SW 1271 (cell line): ENCODE measurements at regions not wholly inside any gene's neighbourhood (a gene's known extent, or its start where the extent isn't known, plus 50 kb on each side); places are given as distances from the start of the nearest gene placed in this dataset.

Experiments used
- DNase-seq, 2 experiments: peaks; one replicate each; lab custom pipeline; 2025; lab: John Stamatoyannopoulos, UW

GRCh38 chr15:93239993-93240392 lies 151.0 kb upstream of the RGMA start:
- DNase-seq: no peak

GRCh38 chr15:93239591-93239990 lies 150.6 kb upstream of the RGMA start:
- no peak for DNase-seq

DNA sequence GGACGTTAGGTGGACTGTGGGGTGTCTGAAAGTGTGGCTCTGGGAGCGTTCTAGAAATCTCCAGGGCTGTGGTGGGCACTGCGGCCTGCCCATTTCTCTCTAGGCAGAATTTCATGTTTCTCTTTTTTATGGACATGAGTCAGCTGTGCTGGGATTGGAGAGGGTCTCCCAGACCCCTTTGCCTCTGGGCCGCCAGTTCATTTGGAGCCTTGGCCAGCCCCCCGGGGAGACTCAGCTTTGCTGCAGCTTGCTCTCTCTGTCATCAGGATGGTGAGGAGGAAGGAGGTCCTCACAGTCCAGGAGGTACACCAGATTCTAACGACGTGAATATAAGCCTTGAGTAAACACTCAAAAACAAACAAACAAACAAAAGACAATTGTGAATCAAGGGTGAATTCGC lies 149.6 kb upstream of the RGMA start:
- no peak for DNase-seq

DNA sequence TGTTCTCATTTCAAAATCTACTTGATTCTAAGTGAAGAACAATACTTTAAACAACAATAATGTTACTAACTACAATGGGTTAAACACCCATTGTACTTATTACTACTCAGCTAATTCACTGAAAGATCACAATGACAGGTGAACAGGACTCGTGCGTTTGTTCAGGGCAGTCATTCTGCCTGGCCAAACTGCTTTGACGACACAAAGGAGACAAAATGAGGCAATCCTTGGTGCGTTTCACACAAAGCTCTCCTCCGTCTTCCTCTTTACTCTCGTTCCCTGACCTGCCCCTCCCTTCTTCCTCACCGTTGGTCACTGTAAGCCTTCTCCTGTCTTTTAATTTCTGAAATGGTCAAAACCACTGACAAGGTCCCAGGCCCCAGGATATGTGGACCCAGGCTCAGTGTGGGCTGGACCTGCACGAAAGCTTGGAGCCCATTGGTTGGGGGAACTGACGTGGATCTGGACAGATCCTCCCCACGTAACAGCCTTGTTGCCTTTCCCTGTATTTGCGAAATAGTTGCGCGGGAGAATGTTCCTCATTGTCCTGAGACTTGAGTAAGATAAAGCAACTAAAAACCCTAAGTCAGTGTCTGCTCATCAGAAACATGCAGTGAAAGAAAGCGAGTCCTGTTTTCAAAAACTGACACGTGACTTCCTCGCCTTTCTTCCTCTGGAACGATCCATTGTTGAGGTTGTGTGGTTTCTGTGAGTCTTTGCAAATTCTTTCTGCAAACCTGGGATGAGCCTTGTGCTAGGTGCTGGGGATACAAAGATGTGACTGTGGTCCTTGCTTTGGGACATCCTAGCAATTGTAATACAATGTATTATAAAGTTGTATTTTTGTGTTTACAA lies 147.1 kb upstream of the RGMA start:
- no peak for DNase-seq

DNA sequence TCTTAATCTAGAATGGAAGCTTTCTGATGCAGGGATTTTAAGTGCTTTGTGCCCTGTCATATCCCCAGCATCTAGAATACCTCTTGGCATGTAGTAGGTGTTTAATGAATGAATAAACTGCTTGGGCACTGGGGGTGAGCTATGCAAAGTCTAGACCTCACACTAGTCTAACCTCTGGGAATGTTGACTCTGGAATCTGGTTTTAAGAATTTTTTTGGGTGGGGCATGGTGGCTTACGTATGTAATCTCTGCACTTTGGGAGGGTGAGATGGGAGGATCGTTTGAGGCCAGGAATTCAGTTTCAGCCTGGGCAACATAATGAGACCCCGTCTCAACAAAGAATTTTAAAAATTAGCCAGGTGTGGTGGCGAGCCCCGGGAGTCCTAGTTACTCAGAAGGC lies 146.3 kb upstream of the RGMA start:
- DNase-seq: no peak

DNA sequence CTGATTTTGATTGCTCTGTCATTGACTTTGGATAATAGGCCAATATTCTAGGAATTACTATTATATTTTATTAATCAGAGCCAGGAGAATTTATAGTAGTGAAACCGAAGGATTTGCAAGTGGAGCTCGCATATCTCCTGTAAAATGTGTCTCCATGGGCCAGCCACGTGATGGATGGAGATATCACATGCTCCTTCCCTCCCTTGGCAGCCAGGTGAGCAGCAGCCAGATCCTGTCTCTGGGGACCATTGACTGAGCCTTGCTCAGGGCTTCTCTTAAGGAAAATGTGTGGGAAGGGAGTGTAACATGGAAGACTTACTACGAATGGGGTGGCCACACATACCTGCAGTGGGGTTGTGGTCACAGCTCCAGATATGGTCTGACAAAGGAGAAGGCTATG lies 144.7 kb upstream of the RGMA start:
- DNase-seq: no peak

GRCh38 chr15:93232845-93233244 lies 143.8 kb upstream of the RGMA start:
- no peak for DNase-seq

DNA sequence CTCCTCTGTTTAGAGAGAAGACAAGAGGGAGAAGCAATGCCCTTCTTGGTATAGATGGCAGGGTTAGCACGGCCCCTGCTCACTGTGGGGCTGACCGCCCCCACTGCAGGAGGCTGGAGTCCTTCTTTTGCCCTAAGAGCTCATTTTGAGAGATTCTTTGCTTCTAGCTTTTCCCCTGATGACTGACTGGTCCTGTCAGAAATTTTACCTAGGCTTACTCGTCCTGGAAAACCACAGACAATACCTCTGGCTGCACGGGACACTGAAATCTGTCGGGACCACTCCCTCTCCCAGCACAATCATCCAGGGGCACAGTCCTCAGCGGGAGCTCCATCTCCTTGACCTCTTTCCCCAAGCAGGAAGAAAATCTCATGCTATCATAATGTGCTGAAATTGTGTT lies 143.0 kb upstream of the RGMA start:
- DNase-seq: no peak

DNA sequence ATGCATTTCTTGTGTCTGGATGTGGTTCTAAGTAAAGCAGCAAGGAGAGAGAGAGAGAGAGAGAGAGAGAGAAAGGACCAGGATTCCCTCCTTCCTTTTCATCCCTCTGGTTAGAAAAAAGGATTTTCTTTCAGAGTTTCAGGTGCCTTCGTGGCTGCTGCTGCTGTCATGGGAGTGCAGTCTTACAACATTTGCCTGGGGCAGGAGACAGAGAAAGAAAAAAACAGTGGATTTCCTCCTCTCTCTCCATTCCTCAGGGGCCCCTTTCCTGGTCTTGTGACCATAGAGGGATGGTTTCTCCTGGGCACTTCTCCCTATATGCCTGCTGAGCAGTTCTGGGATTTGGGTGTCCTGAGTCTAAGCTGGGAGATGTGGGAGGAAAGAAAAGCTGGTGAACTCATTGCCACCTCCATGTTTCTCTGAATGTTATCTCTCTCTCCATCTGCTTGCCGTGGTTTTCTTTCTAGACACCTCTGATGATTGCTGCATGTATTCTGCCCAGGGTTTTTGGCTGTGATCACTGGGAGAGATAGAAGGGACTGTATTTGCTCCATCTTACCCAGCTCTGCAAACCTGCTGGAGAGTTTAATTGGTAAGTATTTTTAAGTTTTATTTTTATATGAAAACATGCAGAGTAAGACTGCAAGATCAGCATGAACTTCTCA lies 142.4 kb upstream of the RGMA start:
- no peak for DNase-seq

DNA sequence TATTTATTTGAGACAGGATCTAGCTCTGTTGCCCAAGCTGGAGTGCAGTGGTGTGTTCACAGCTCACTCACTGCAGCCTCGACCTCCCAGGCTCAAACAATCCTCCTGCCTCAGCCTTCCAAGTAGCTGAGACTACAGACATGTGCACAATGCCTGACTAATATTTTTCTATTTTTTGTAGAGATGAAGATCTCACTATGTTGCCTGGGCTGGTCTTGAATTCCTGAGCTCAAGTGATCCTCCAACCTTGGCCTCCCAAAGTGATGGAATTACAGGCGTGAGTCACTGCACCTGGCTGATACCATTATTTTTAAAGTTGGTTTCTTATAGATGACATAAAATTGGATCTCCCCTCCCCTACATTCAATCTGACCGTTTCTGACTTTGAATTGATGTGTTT lies 139.5 kb upstream of the RGMA start:
- no peak for DNase-seq

GRCh38 chr15:93223803-93224202 lies 134.8 kb upstream of the RGMA start:
- DNase-seq: no peak

GRCh38 chr15:93221759-93222158 lies 132.7 kb upstream of the RGMA start:
- no peak for DNase-seq

GRCh38 chr15:93219859-93220420 lies 130.9 kb upstream of the RGMA start:
- DNase-seq: no peak

- no peak for DNase-seq
Observed at GRCh38 chr15:93217343-93217742, 128.3 kb upstream of the RGMA start.

DNA sequence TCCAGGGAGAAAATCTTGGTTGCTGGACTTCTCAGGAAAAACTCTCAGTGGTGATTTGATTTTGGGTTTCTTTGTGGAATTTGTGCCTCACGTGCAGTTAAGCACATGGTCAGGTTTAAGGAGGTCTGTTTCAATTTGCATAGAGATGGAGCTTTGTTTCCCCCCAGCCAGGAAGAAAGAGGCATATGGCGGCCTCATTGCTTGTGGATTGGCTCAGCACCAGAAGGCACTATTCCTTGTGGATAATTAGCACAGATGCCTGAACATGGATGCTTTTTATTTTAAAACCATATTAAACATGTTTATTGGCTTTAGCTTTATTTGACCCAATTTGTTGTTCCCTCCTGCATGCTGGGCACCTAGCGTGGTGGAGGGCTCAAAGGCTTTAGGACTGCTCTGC lies 125.1 kb upstream of the RGMA start:
- DNase-seq: no peak

DNA sequence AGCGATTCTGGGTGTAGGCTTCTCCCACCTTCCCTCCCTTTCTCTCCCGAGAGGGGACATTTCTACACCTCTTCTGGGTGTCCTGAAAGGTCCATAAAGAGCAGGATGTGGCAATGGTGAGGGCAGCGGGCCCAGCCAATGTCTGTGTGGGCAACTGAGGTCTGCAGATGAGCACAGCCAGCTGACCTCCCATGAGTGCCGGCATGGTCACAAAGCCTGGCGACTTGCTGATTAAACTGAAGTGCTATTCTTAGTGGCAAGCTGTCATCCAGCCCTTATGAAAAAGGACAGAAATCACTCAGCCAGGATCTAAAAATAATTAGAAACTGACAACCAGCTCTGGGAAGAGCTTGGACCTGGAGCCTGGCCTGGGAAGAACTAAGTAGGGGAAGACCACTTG lies 124.3 kb upstream of the RGMA start:
- DNase-seq: no peak

- DNase-seq: no peak
Observed at GRCh38 chr15:93212578-93212977, 123.6 kb upstream of the RGMA start.

DNA sequence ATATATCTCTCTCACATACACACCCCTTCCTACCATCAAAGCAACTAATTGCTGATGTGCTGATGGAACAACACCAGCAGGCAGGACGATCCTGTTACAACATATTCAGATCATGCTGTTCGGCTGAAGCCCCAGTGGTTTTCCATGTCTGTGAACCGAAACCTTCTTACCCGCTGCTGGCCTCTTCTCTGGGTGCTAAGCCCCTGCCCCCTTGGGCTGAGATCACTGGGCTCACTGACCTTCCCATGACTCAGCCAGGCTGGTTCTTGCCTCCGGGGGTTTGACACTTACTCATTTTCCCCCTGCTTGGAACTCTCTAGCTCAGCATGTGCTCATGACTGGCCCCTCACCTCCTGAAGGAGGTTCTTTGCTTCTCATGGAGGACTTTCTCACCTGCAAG lies 122.0 kb upstream of the RGMA start:
- no peak for DNase-seq

DNA sequence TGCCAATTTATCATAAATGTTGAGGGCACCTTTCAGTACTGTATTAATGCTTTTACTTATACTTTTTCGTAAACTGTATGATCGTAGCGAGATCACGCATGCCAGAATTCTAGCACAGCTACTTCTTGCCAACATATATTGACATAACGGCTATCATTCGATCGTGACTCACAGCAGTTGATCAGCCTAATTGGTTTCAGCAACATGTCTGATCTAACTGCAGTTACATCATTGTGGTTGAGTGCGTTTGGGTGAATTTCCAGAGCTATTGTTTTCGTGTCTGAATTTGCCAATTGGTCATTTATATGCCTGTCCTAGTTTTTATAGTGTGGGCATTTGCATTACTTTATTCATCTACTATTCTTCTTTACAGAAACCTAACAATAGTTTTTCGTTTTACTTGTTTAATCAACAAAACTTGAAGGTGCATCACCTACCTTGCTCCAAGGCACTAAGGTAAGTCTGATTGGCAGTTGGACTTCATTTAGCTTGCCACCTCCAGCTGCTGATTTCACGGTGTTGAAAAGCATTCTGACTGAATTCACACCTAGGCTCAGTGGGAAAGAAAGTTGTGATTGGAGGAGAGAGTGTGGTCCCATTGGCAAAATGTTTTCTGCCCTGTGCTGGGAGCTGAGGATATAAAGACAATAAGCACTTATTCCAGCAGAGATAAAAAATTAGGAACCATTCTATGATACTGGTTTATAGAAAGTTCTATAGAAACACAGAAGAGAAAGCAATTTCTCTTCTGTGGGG lies 120.9 kb upstream of the RGMA start:
- no peak for DNase-seq

- no peak for DNase-seq
Observed at GRCh38 chr15:93206893-93207292, 117.9 kb upstream of the RGMA start.

GRCh38 chr15:93205413-93205812 lies 116.4 kb upstream of the RGMA start:
- DNase-seq: no peak

DNA sequence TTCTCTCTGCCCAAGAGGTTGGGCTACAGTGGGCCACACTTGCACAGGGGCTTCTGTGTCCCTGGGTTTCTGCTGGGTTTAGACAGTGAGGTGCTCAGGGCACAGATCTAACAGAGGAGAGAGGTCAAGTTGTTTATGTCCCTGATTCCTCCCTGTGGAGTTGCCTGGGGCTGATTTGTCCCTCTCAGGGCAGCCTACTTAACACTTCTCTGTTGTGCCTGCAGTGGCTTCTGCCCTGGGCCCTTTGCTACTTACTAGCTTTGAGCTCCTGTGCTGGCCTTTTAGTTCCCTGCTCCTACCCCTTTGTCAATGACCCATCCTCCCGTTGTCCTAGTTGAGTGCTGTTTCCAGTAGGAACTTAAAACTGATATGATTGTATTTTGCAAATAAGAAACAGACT lies 114.0 kb upstream of the RGMA start:
- DNase-seq: no peak

DNA sequence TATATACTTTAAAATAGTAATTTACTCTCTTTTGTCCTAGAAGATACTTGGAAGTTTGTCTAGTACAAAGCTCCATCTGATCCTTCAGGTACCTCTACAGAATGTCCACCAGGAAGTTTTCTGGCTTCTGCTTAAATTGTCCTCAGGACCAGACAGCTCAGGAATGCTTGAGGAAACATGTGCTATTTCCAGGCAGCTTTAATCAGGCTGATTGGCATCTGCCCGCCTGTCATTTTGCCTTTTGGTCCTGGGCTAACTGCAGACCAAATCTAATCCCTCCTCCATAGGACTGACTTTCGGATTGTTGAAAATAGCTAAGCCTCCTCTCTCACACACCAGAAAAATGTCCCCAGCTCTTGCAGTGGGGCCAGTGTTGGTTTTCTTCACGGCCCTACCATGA lies 113.4 kb upstream of the RGMA start:
- DNase-seq: no peak
